K562 (cell line): ENCODE measurements at regions not wholly inside any gene's neighbourhood (a gene's known extent, or its start where the extent isn't known, plus 50 kb on each side); places are given as distances from the start of the nearest gene placed in this dataset.

Experiments
- ATAC-seq: fragments of 200-7000 bp; cut with Tn5 transposase; 3 replicates; pipeline ENCODE4 v1.9.1; 2020; ENCODE audit warnings: moderate library complexity
- BruUV-seq: library from RNA; stranded (reverse); fragments of 400-500 nt; replicated peaks from 2 replicates; lab custom pipeline; 2021; lab: Mats Ljungman, UMichigan
- CTCF ChIA-PET: fragments of 300-600 bp; formaldehyde crosslinking; extraction: SDS; loops from one replicate; lab custom pipeline; 2021; ENCODE audit warnings: low intra/inter-chr PET ratio; lab: Yijun Ruan, JAX
- POLR2A ChIA-PET: fragments of 300-600, 350-650 bp; sonication (Branson Sonifier 250); formaldehyde crosslinking; extraction: SDS; loops from one replicate; lab custom pipeline; 2021; ENCODE audit warnings: antibody characterized with exemption, inconsistent platforms; lab: Yijun Ruan, JAX
- DNase-seq, 4 experiments: peaks; one replicate each; pipeline versions ENCODE4 v3.0.0 to v3.0.0-alpha.2; 2011 to 2018; ENCODE audit warnings: low spot score in 3 of 4, mixed read lengths in 3 of 4; ENCODE audit errors: extremely low read depth in 1 of 4
- FAIRE-seq: peaks from 2 replicates; lab custom pipeline; 2011; peaks lifted over from hg19 to GRCh38; lab: Jason Lieb, UNC
- H2AFZ ChIP-seq: 2 replicates; pipeline ENCODE4 v1.6.0; 2011; ENCODE audit warnings: low read depth, low read length, control low read depth, inconsistent platforms
- H3K27ac ChIP-seq: fragments of 200-600 bp; 3 replicates; pipeline ENCODE4 v1.8.0; 2011; ENCODE audit warnings: low read depth, mild to moderate bottlenecking, control low read depth, inconsistent platforms, low read length, moderate library complexity, mixed read lengths; ENCODE audit errors: extremely low read depth
- H3K27me3 ChIP-seq, 2 experiments: fragments of 300-600 bp in 1 of 2; 2 replicates in 1 of 2; 3 replicates in 1 of 2; pipeline versions ENCODE4 v1.6.0 to v1.8.0; 2011; ENCODE audit warnings: inconsistent platforms in 2 of 2, low read length in 2 of 2, mild to moderate bottlenecking in 1 of 2, mixed read lengths in 1 of 2, moderate library complexity in 1 of 2; ENCODE audit not compliant: control insufficient read depth in 2 of 2, insufficient read depth in 2 of 2
- H3K36me3 ChIP-seq: fragments of 300-600 bp; 3 replicates; pipeline ENCODE4 v1.8.0; 2011; ENCODE audit warnings: mild to moderate bottlenecking, low read length, inconsistent platforms; ENCODE audit not compliant: control insufficient read depth, insufficient read depth
- H3K4me1 ChIP-seq, 2 experiments: fragments of 200-600 bp in 1 of 2; replicated peaks in 1 of 2; 2 replicates in 1 of 2; 3 replicates in 1 of 2; pipeline versions ENCODE4 v1.5.1 to v1.8.0; 2011; ENCODE audit warnings: inconsistent platforms in 2 of 2, low read length in 2 of 2, mild to moderate bottlenecking in 1 of 2, mixed read lengths in 1 of 2, moderate library complexity in 1 of 2; ENCODE audit not compliant: control insufficient read depth in 2 of 2, insufficient read depth in 2 of 2
- H3K4me2 ChIP-seq: 2 replicates; pipeline ENCODE4 v1.6.1; 2011; ENCODE audit warnings: low read length, control low read depth, inconsistent platforms, mixed read lengths; ENCODE audit not compliant: insufficient read depth
- H3K4me3 ChIP-seq: fragments of 200-600 bp; sonication (generic), shearing (Covaris generic); 2 replicates; pipeline ENCODE4 v1.5.1; 2016; ENCODE audit warnings: control low read depth, inconsistent platforms
- H3K79me2 ChIP-seq: fragments of 200-600 bp; 3 replicates; pipeline ENCODE4 v1.8.0; 2011; ENCODE audit warnings: low read length, inconsistent platforms; ENCODE audit not compliant: control insufficient read depth, insufficient read depth
- H3K9ac ChIP-seq, 2 experiments: 2 replicates each; pipeline versions ENCODE4 v1.6.0 to v1.6.1; 2011; ENCODE audit warnings: low read depth in 2 of 2, low read length in 2 of 2, control low read depth in 1 of 2, inconsistent platforms in 1 of 2, mild to moderate bottlenecking in 1 of 2, mixed read lengths in 1 of 2; ENCODE audit not compliant: insufficient read depth in 1 of 2
- H3K9me1 ChIP-seq: one replicate; pipeline ENCODE4 v1.6.0; 2011; ENCODE audit warnings: inconsistent platforms, mild to moderate bottlenecking, low read length, moderate library complexity; ENCODE audit not compliant: control insufficient read depth, insufficient read depth
- H3K9me3 ChIP-seq: replicated peaks from 2 replicates; pipeline ENCODE4 v1.5.1; 2011; ENCODE audit warnings: low read depth, low read length, inconsistent platforms; ENCODE audit not compliant: control insufficient read depth, insufficient read depth
- H4K20me1 ChIP-seq: replicated peaks from 2 replicates; pipeline ENCODE4 v1.6.1; 2011; ENCODE audit warnings: low read length, inconsistent platforms, mixed read lengths; ENCODE audit not compliant: control insufficient read depth, insufficient read depth
- FOXJ2 ChIP-seq: fragments of 200-800 bp; sonication (Bioruptor generic); IDR thresholded peaks from 2 replicates; pipeline ENCODE4 v1.6.1; 2016; ENCODE audit warnings: missing genetic modification characterization, missing compliant biosample characterization
- HDGF ChIP-seq: fragments of 450-650 bp; IDR thresholded peaks from 2 replicates; pipeline ENCODE4 v1.6.1; 2016
- KDM1A ChIP-seq, 2 experiments: fragments of 450-650 bp; IDR thresholded peaks; 2 replicates each; pipeline ENCODE4 v1.6.1; 2016; ENCODE audit warnings: mild to moderate bottlenecking in 2 of 2
- MEF2A ChIP-seq: IDR thresholded peaks from 2 replicates; pipeline ENCODE4 v1.6.1; 2011; ENCODE audit warnings: low read depth, mild to moderate bottlenecking, low read length, moderate library complexity; ENCODE audit not compliant: control insufficient read depth
- RBM14 ChIP-seq: fragments of 200-400 bp; formaldehyde crosslinking; IDR thresholded peaks from 2 replicates; pipeline ENCODE4 v1.6.1; 2018; ENCODE audit warnings: low read depth, mild to moderate bottlenecking, low read length, moderate library complexity, borderline replicate concordance; ENCODE audit not compliant: insufficient read depth
- ZBTB12 ChIP-seq: fragments of 250-450 bp; sonication (Bioruptor Pico); IDR thresholded peaks from 2 replicates; pipeline ENCODE4 v1.4.0; 2020
- ZFPM2 ChIP-seq: fragments of 250-450 bp; sonication (Bioruptor Pico); IDR thresholded peaks from 2 replicates; pipeline ENCODE4 v1.5.1; 2022; ENCODE audit warnings: mild to moderate bottlenecking
- ZNF311 ChIP-seq: fragments of 250-450 bp; sonication (Bioruptor Pico); IDR thresholded peaks from 2 replicates; pipeline ENCODE4 v1.4.0; 2020; ENCODE audit warnings: mild to moderate bottlenecking, moderate library complexity
- WGBS: fragments of 100-300 bp; shearing (Covaris generic); methylation state at CpG from one replicate; pipeline ENCODE4 v1.1.6; 2016; ENCODE audit warnings: low coverage, mixed read lengths; ENCODE audit not compliant: insufficient coverage; ENCODE audit errors: missing lambda C conversion rate; 5-methylcytosine and 5-hydroxymethylcytosine counted together
- in situ Hi-C: fragments of 300-500 bp; cut with MboI; formaldehyde crosslinking; loops from 4 replicates; pipeline ENCODE4 v1.15.0; 2018; ENCODE audit warnings: inconsistent platforms, mixed read lengths
- intact Hi-C: fragments of 100-400 bp; cut with micrococcal nuclease; formaldehyde crosslinking; loops from 2 replicates; pipeline ENCODE4 v1.14.2; 2022

GRCh38 chr3:3984053-3984452 is 184.8 kb downstream of the LRRN1 start:
- no TSS peak for BruUV-seq
- POLR2A ChIA-PET = no interaction called here
- ATAC-seq = no peak
- TF ChIP-seq HDGF (no peak), ZFPM2 (CRISPR knock-in tag) (no peak), ZNF311 (no peak), KDM1A (IDR thresholded peaks at IDR 0.05) (no peak), MEF2A (no peak), RBM14 (no peak), FOXJ2 (tag) (no peak), ZBTB12 (CRISPR knock-in tag) (no peak)
- TF ChIP-seq, all 486 proteins: peak for 0
- Histone ChIP-seq H3K4me3 (no peak overlapping the region), H3K9me1 (no peaks in the 10 kb centered on the region), H3K4me1 (no peaks in the 10 kb centered on the region), H3K36me3 (no peaks in the 10 kb centered on the region), H2AFZ (no peak overlapping the region), H3K27ac (no peak overlapping the region), H4K20me1 (no peaks in the 10 kb centered on the region), H3K9ac (no peak overlapping the region), H3K27me3 (no peaks in the 10 kb centered on the region), H3K4me2 (no peak overlapping the region), H3K79me2 (no peaks in the 10 kb centered on the region), H3K9me3 (no peaks in the 10 kb centered on the region)
- no peak for FAIRE-seq
- in situ Hi-C loops (no loop called here), intact Hi-C loops (no loop called here)
- 0% methylated on average over 6 of the region's 6 CpGs for WGBS
- no peak for DNase-seq
- CTCF ChIA-PET = no interaction called here
